Heart right ventricle (tissue), 16 donors: ENCODE measurements at regions not wholly inside any gene's neighbourhood (a gene's known extent, or its start where the extent isn't known, plus 50 kb on each side); places are given as distances from the start of the nearest gene placed in this dataset.

Experiments
- ATAC-seq, 8 donors: fragments of 200-7000 bp; cut with Tn5 transposase; one replicate each; pipeline ENCODE4 v1.9.1; 2020; ENCODE audit warnings: mild to moderate bottlenecking in 8 of 8, moderate library complexity in 8 of 8, moderate number of reproducible peaks in 1 of 8
- DNase-seq, 2 donors: peaks; one replicate each; pipeline ENCODE4 v3.0.0-alpha.2; 2020
- H3K27ac ChIP-seq, 10 donors: fragments of 200-600 bp; sonication (generic) in 2 of 10; one replicate each; pipeline versions ENCODE4 v1.5.0 to v1.8.0; 2020 to 2022; ENCODE audit warnings: mild to moderate bottlenecking in 3 of 10
- H3K27me3 ChIP-seq, 7 donors: fragments of 200-600 bp; one replicate each; pipeline ENCODE4 v1.8.0; 2021 to 2022; ENCODE audit warnings: mild to moderate bottlenecking in 2 of 7
- H3K36me3 ChIP-seq, 9 donors: fragments of 200-600 bp; sonication (generic) in 1 of 9; one replicate each; pipeline versions ENCODE4 v1.5.0 to v1.8.0; 2020 to 2022; ENCODE audit warnings: mild to moderate bottlenecking in 2 of 9
- H3K4me1 ChIP-seq, 9 donors: fragments of 200-600 bp; sonication (generic) in 1 of 9; one replicate each; pipeline versions ENCODE4 v1.5.0 to v1.8.0; 2020 to 2022; ENCODE audit warnings: mild to moderate bottlenecking in 4 of 9
- H3K4me3 ChIP-seq, 10 donors: fragments of 200-600 bp; sonication (generic) in 2 of 10; one replicate each; pipeline versions ENCODE4 v1.5.0 to v1.8.0; 2020 to 2022; ENCODE audit warnings: mild to moderate bottlenecking in 7 of 10, moderate library complexity in 2 of 10
- H3K9me3 ChIP-seq, 11 donors: fragments of 200-600 bp in 10 of 11; sonication (generic) in 2 of 11; one replicate each; pipeline versions ENCODE4 v1.5.0 to v1.8.0; 2013 to 2022; ENCODE audit warnings: mild to moderate bottlenecking in 2 of 11, control low read depth in 1 of 11, moderate library complexity in 1 of 11
- WGBS, 2 donors: extraction: QIAGEN DNeasy Blood & Tissue Kit; methylation state at CpG; one replicate each; pipeline ENCODE4 v1.1.7; 2013; ENCODE audit warnings: inconsistent platforms in 1 of 2; 5-methylcytosine and 5-hydroxymethylcytosine counted together
- intact Hi-C, 10 donors: fragments of 100-400 bp; cut with DNase I; formaldehyde crosslinking; loops; one replicate each; pipeline versions ENCODE4 v1.11.1 to v1.14.2; 2022
- TF ChIP-seq, protein P1 (sequence below), 9 donors: fragments of 200-600 bp; sonication (generic) in 2 of 9; IDR thresholded peaks; one replicate each; pipeline versions ENCODE4 v1.5.0 to v1.8.0; 2021 to 2022; ENCODE audit warnings: antibody characterized with exemption in 9 of 9, mild to moderate bottlenecking in 5 of 9, moderate library complexity in 1 of 9
- donor health status: Arrhythmogenic right ventricular cardiomyopathy.
- donor health status: ischemic (EF 13 %, LVEDD 7.1; RV severe dilation, severe dysfunction).
- donor health status: healthy with polysubstance abuse.
- donor health status: DM: no; HTN: yes; CAD: no.
- donor health status: DM: no; HTN: no; CAD: no.
- donor health status: ischemic (EF 25% LVEDD 6.9; RV normal size, moderate dysfunction).
- donor health status: ischemic (EF 25% LVEDD 5.7; RV mildly dilated, moderate dysfunction).
- donor health status: healthy.
- donor health status: DM: yes; HTN: yes; CAD: no.
- donor health status: Ischemic cardiomyopathy.
- donor health status: ischemic (EF 35%, LVEDD 5.7; RV mildly dilated, moderate dysfunction).
- donor health status: nonischemic (EF 11% LVEDD 7.7; RV severe dilation, severe dysfunction).
- donor health status: DM: yes; HTN: yes; CAD: no.
- donor health status: PGD.
- donor health status: ischemic (EF 29% LVEDD 5.4; RV normal size, mild dysfunction).
- donor health status: nonischemic (EF 23%, LVEDD 6.1; RV moderate dilation, normal function).

DNA sequence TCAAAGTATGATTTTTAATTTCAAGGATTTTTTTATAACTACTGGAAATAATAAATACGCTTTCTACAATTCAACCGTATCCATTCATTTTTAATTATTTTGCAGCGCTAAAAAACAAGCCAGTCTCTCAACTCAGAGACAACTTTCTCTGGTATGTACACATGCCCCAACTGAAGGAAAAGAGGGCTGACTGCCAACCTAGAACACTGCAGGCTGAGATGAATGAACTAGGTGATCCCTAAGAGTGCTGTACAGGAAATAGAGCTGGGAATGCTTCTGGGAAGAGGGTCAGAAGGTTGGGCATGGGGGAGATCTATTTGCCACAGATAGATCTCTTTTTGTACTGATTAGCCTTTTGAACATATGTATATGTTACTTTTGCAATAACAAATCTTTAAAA, 460.1 kb downstream of the NR4A2 start:
- WGBS, 2 donors = 92 to 95% methylated on average over 3 of the region's 3 CpGs
- TF ChIP-seq, protein P1, sequence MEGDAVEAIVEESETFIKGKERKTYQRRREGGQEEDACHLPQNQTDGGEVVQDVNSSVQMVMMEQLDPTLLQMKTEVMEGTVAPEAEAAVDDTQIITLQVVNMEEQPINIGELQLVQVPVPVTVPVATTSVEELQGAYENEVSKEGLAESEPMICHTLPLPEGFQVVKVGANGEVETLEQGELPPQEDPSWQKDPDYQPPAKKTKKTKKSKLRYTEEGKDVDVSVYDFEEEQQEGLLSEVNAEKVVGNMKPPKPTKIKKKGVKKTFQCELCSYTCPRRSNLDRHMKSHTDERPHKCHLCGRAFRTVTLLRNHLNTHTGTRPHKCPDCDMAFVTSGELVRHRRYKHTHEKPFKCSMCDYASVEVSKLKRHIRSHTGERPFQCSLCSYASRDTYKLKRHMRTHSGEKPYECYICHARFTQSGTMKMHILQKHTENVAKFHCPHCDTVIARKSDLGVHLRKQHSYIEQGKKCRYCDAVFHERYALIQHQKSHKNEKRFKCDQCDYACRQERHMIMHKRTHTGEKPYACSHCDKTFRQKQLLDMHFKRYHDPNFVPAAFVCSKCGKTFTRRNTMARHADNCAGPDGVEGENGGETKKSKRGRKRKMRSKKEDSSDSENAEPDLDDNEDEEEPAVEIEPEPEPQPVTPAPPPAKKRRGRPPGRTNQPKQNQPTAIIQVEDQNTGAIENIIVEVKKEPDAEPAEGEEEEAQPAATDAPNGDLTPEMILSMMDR (IDR thresholded peaks at IDR 0.05) = no peak
- H3K27me3 ChIP-seq = no peaks in the 10 kb centered on the region
- no peak overlapping the region for H3K27ac ChIP-seq
- H3K4me1 ChIP-seq = no peaks in the 10 kb centered on the region
- ATAC-seq (no peak), DNase-seq (no peak)
- H3K4me3 ChIP-seq = no peak overlapping the region
- no peaks in the 10 kb centered on the region for H3K36me3 ChIP-seq
- H3K9me3 ChIP-seq = peaks cover 0 to 42% (median 0%) of the 10 kb centered on the region in 11 donors
- intact Hi-C loops = no loop called here

DNA sequence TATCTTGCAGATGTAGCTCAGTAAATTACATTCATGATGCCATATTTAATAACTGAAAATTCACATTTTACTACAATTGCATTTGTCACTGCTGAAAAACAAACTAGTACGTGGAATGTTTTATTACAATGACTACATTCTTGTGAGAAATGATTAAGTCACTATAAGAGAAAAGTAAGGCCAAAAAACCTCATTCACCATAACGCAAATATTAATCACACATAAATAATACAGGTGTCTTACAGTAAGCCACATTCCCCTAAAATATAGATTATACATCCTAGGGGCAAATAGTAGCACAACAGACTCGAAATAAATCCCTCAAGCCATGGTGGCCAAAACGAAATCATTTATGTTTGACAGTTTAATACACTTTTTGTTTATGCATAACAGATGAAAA, 460.6 kb downstream of the NR4A2 start:
- Histone ChIP-seq H3K4me3 (no peak overlapping the region), H3K4me1 (no peaks in the 10 kb centered on the region), H3K36me3 (no peaks in the 10 kb centered on the region), H3K9me3 (peaks cover 0 to 39% (median 0%) of the 10 kb centered on the region in 11 donors), H3K27ac (no peak overlapping the region), H3K27me3 (no peaks in the 10 kb centered on the region)
- ATAC-seq (no peak), DNase-seq (no peak)
- TF ChIP-seq, protein P1 (IDR thresholded peaks at IDR 0.05) = no peak
- intact Hi-C loops = no loop called here
- WGBS, 2 donors = 69 to 71% methylated on average over 4 of the region's 4 CpGs

DNA sequence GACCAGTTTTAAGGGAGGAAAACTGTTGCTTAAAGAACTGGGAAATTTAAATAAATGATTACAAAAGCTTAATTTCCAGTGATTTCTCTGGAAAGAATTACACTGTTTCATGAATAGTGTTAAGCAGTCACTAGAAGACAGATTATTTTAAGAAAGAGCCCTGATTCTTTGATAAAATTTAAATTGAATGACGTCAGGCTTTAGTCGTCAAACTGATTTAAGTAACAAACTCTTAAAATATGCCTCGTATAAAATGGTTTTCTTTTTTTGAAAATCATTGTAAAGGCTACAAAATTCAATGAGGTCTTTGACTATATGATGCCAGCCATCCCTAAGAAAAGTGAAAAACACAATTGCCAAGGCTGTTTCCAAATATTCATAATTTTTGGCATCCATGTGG, 465.0 kb downstream of the NR4A2 start:
- whole genome bisulfite sequencing, 2 donors = 71 to 77% methylated on average over 3 of the region's 3 CpGs
- Histone ChIP-seq H3K4me1 (no peaks in the 10 kb centered on the region), H3K27me3 (no peaks in the 10 kb centered on the region), H3K27ac (no peak overlapping the region), H3K4me3 (no peak overlapping the region), H3K9me3 (no peaks in the 10 kb centered on the region), H3K36me3 (no peaks in the 10 kb centered on the region)
- ATAC-seq (no peak), DNase-seq (no peak)
- intact Hi-C loops = no loop called here
- TF ChIP-seq, protein P1 (IDR thresholded peaks at IDR 0.05) = no peak

DNA sequence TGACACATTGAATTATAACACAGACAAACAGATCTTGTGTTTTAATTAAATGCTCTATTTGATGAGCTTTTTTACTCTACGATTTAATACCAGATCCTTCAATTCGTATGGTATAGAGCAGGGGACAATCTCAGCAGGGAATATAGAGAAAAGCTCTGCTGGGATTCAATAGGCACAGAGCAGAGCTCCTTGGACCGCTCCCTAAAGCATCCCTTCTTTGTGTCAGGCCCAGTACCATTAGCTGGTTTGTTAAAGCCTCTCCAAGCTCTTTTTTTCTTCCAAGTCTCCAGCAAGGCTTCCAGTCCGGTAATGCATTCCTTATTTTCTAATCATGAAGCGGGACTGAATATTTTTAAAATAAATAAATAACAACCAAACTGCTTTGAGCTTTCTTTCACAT, 466.0 kb downstream of the NR4A2 start:
- no peak for DNase-seq
- no peaks in the 10 kb centered on the region for H3K4me1 ChIP-seq
- H3K9me3 ChIP-seq = no peaks in the 10 kb centered on the region
- no peaks in the 10 kb centered on the region for H3K36me3 ChIP-seq
- intact Hi-C loops = no loop called here
- no peak for ATAC-seq
- WGBS, 2 donors = 79 to 81% methylated on average over 5 of the region's 5 CpGs
- no peak overlapping the region for H3K4me3 ChIP-seq
- TF ChIP-seq, protein P1 (IDR thresholded peaks at IDR 0.05) = no peak
- H3K27me3 ChIP-seq = no peaks in the 10 kb centered on the region
- H3K27ac ChIP-seq = no peak overlapping the region

DNA sequence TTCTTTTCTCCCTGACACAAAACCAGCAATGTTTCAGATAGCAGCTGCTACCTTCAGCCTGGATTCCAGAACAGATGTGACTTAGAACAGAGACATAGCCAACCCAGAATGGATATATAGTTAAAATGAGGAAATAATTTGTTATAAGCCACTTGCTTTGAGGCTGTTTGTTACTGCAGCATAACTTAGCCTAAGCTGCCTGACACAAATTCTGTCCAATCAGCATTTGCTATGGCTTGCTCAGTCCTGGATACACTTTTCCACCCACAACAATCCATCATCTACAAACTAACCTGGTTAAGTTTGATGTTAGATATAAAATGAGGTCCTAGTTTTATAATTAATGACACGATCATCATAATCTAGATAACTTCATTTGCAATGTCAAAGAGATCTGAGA, 480.4 kb downstream of the NR4A2 start:
- ATAC-seq (no peak), DNase-seq (no peak)
- no peak overlapping the region for H3K27ac ChIP-seq
- TF ChIP-seq, protein P1 (IDR thresholded peaks at IDR 0.05) = no peak
- no peaks in the 10 kb centered on the region for H3K27me3 ChIP-seq
- no peaks in the 10 kb centered on the region for H3K36me3 ChIP-seq
- H3K4me1 ChIP-seq = no peaks in the 10 kb centered on the region
- intact Hi-C loops = no loop called here
- H3K9me3 ChIP-seq = no peaks in the 10 kb centered on the region
- H3K4me3 ChIP-seq = no peak overlapping the region
- 79 to 80% methylated on average over 1 of the region's 1 CpG for WGBS, 2 donors
